ENCODE measurements at regions not wholly inside any gene's neighbourhood (a gene's known extent, or its start where the extent isn't known, plus 50 kb on each side); places are given as distances from the start of the nearest gene placed in this dataset.

DNA sequence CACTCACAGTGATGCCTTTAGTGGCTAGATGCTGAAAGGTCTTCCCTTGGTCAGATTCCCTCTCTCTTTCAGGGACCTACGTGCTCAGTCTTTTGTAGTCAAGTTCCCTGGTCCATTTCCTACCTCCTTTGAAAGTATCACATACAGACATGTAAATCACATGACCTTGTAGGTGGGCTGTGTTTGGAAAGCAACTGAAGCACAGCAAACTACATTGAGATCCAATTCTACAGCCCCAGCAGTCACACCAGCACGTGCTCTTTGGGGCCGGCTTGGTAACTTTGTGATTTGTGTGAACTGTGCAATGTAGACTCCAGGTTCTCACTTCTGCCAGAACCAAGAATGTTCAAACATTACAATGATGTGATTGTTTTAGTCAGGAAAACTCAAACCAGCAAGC lies 89.7 kb upstream of the PLPP4 start:
- no TSS peak for BruUV-seq (replicated peaks)
- Histone ChIP-seq H3K9me3 (ENCODE audit: control insufficient read depth, insufficient read depth, low read depth, low read length) (no peaks in the 10 kb centered on the region), H3K27me3 (ENCODE audit: control insufficient read depth, insufficient read depth, low read length) (peaks cover 10% of the 10 kb centered on the region), H3K27ac (ENCODE audit: low read length) (no peak overlapping the region), H3K4me1 (ENCODE audit: control insufficient read depth, insufficient read depth, low read length) (no peaks in the 10 kb centered on the region), H3K36me3 (ENCODE audit: control insufficient read depth, insufficient read depth, low read length) (no peaks in the 10 kb centered on the region), H3K4me3 (ENCODE audit: low read depth in 2 of 2, low read length in 2 of 2) (no peak overlapping the region)
- no peak for TF ChIP-seq REST (IDR thresholded peaks at IDR 0.05; ENCODE audit: insufficient read depth in 1 of 2, low read depth in 2 of 2, low read length in 1 of 2)
- TF ChIP-seq TCF7L2 (IDR thresholded peaks at IDR 0.05; ENCODE audit: low read depth, low read length) = no peak
- TF ChIP-seq POLR2AphosphoS5 (IDR thresholded peaks at IDR 0.05; ENCODE audit: low read depth, low read length) = no peak
- TF ChIP-seq, protein P1, sequence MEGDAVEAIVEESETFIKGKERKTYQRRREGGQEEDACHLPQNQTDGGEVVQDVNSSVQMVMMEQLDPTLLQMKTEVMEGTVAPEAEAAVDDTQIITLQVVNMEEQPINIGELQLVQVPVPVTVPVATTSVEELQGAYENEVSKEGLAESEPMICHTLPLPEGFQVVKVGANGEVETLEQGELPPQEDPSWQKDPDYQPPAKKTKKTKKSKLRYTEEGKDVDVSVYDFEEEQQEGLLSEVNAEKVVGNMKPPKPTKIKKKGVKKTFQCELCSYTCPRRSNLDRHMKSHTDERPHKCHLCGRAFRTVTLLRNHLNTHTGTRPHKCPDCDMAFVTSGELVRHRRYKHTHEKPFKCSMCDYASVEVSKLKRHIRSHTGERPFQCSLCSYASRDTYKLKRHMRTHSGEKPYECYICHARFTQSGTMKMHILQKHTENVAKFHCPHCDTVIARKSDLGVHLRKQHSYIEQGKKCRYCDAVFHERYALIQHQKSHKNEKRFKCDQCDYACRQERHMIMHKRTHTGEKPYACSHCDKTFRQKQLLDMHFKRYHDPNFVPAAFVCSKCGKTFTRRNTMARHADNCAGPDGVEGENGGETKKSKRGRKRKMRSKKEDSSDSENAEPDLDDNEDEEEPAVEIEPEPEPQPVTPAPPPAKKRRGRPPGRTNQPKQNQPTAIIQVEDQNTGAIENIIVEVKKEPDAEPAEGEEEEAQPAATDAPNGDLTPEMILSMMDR (IDR thresholded peaks at IDR 0.05) = no peak
- no peak for TF ChIP-seq SIN3A (IDR thresholded peaks at IDR 0.05; ENCODE audit: borderline replicate concordance, insufficient read depth, low read depth, low read length)
- in situ Hi-C loops (cut with HindIII; ENCODE audit: low pct_unique_long_range_greater_than_20kb, low sequenced_read_pairs) = no loop called here
- CTCF ChIA-PET = no interaction called here
- ATAC-seq = no peak
- DNase-seq (ENCODE audit: low read depth, low spot score) = no peak
- POLR2A ChIA-PET = no interaction called here
- intact Hi-C loops (cut with micrococcal nuclease; ENCODE audit: unreplicated experiment) = no loop called here

GRCh38 chr10:120368338-120368737 lies 88.7 kb upstream of the PLPP4 start:
- in situ Hi-C loops (cut with HindIII; ENCODE audit: low pct_unique_long_range_greater_than_20kb, low sequenced_read_pairs) (no loop called here), intact Hi-C loops (cut with micrococcal nuclease; ENCODE audit: unreplicated experiment) (no loop called here)
- no peak for TF ChIP-seq REST (IDR thresholded peaks at IDR 0.05; ENCODE audit: insufficient read depth in 1 of 2, low read depth in 2 of 2, low read length in 1 of 2)
- no peak for TF ChIP-seq SIN3A (IDR thresholded peaks at IDR 0.05; ENCODE audit: borderline replicate concordance, insufficient read depth, low read depth, low read length)
- TF ChIP-seq POLR2AphosphoS5 (IDR thresholded peaks at IDR 0.05; ENCODE audit: low read depth, low read length) = no peak
- no peak for TF ChIP-seq TCF7L2 (IDR thresholded peaks at IDR 0.05; ENCODE audit: low read depth, low read length)
- TF ChIP-seq, protein P1 (IDR thresholded peaks at IDR 0.05) = no peak
- POLR2A ChIA-PET = no interaction called here
- Histone ChIP-seq H3K27me3 (ENCODE audit: control insufficient read depth, insufficient read depth, low read length) (peaks cover 10% of the 10 kb centered on the region), H3K27ac (ENCODE audit: low read length) (no peak overlapping the region), H3K9me3 (ENCODE audit: control insufficient read depth, insufficient read depth, low read depth, low read length) (no peaks in the 10 kb centered on the region), H3K4me1 (ENCODE audit: control insufficient read depth, insufficient read depth, low read length) (no peaks in the 10 kb centered on the region), H3K4me3 (ENCODE audit: low read depth in 2 of 2, low read length in 2 of 2) (no peak overlapping the region), H3K36me3 (ENCODE audit: control insufficient read depth, insufficient read depth, low read length) (no peaks in the 10 kb centered on the region)
- ATAC-seq = no peak
- DNase-seq (ENCODE audit: low read depth, low spot score) = no peak
- CTCF ChIA-PET = no interaction called here
- BruUV-seq (replicated peaks) = no TSS peak
